ENCODE measurements at regions not wholly inside any gene's neighbourhood (a gene's known extent, or its start where the extent isn't known, plus 50 kb on each side); places are given as distances from the start of the nearest gene placed in this dataset.

DNA sequence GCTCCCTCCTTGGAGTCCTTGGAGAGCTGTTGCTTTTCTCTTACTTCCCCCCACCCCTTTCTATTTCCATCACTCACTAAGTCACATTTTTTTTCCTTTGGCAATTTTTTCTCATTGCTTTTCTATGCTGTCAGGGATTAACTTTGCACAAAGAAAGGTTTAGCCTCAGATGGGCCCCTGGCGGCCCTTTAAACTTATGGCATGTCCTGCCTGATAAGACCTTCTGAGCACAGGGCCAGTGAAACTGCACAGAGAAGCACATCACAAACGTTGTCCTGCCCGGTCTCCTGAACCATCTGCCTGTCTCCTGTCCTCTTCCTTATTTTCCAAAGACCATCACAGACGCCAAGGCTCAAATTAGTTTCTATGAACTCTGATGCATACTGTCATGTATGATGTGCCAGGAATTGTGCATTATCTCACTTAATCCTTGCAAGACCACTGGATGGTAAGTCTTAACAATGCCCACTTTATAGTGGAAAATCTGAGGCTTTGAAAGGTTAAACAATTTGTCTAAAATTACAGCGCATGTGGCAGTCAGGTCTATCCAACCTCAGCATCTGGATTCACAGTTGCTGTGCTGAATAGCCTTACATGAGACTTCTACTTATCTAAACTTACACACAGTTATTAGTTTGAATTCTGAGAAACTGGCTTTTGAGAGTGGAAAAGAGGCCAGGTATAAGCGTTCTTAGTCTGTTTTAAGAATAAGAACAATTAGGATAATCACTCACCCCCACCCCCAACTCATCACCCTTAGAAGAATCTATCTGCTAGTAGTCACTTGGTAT lies 648.1 kb downstream of the NTRK3 start:
- no peak for TF ChIP-seq TAF1 (IDR thresholded peaks at IDR 0.05; ENCODE audit: low read depth, low read length)
- no peak for TF ChIP-seq POLR2A (IDR thresholded peaks at IDR 0.05; ENCODE audit: low read depth, low read length)
- no peak for TF ChIP-seq POLR2AphosphoS5 (IDR thresholded peaks at IDR 0.05; ENCODE audit: low read depth, low read length)
